Stimulated activated CD4-positive, alpha-beta T cell treated with anti-CD3 and anti-CD28 coated beads, Interleukin-2, amount 100 ng/mL, for 4 hours (primary cell): ENCODE measurements at regions not wholly inside any gene's neighbourhood (a gene's known extent, or its start where the extent isn't known, plus 50 kb on each side); places are given as distances from the start of the nearest gene placed in this dataset.
"Not testable (repeated sequence)": the region's sequence is repeated elsewhere in the genome, so short reads cannot be mapped to it uniquely, and the experiment has no call there.

Experiments used
- DNase-seq: peaks from one replicate; pipeline ENCODE4 v3.0.0-alpha.2; 2020; ENCODE audit warnings: low read depth

GRCh38 chr3:21020043-21020442, 731.0 kb downstream of the ZNF385D start:
- no peak for DNase-seq

- no peak for DNase-seq
Measured at GRCh38 chr3:21017115-21017852, 733.7 kb downstream of the ZNF385D start.

GRCh38 chr3:21013566-21013965, 737.4 kb downstream of the ZNF385D start:
- DNase-seq: no peak

GRCh38 chr3:20999661-21000060, 751.3 kb downstream of the ZNF385D start:
- DNase-seq: no peak

DNA sequence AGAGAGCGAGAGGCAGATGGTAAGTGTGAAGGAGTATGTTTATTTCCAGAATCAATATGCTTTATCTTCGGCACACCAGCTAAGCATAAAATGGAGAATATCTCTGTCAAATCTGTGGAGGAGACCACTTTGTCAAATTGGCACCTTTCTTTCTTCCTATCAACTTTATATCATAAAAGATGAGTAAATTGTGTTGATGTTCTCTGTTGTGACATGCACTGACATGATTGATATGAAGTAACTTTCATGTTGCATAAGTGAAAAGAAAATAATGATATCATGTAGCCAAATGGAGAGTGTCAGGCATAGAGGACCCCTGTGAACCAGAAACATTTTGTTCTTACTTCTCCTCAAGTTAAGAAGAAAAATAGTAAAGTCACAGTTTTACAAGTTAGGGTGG, 753.8 kb downstream of the ZNF385D start:
- no peak for DNase-seq

DNA sequence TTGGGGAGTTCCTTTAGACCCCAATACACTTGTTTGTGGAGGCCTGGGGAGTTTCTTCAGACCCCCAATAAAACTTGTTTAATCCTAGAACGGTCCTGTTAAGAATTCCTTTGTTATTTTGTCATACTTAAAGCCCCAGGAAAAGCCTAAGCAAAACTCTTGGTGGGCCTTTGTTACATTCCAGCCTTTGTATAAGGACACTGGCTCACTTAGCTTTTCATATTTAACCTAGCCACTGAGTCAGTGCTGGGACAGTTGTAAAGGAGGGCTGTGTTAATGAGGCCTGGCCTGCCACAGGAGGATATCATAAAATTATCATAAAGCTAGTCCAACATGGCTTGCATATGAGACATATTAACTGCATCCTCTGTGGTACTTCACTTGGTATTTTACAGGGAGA, 760.1 kb downstream of the ZNF385D start:
- no peak for DNase-seq

GRCh38 chr3:20989653-20990052, 761.4 kb downstream of the ZNF385D start:
- not testable (repeated sequence) for DNase-seq

- DNase-seq: no peak
Measured at GRCh38 chr3:20984594-20985205, 766.3 kb downstream of the ZNF385D start.

DNA sequence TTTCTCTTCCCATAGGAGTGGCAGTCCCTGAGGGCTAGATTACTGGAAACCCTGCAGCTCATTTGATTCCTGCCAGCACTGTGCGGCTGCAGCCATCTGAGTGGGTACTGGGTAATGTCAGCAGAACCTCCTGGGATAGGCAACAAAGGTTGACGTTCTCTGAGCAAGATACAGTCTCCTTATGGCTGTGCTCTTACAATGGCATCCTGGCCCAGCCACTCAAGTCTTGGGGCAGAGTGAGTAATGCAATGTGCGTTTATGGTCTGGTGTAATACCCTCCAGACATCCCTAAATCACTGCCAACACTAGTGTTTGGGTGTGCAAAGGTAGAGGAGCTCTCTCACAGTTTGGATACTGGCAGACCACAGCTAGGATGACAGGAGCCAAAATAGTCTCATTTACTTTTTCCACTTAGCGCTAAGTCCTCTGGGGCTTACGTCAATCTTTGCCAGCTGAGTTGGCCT, 775.8 kb downstream of the ZNF385D start:
- no peak for DNase-seq

DNA sequence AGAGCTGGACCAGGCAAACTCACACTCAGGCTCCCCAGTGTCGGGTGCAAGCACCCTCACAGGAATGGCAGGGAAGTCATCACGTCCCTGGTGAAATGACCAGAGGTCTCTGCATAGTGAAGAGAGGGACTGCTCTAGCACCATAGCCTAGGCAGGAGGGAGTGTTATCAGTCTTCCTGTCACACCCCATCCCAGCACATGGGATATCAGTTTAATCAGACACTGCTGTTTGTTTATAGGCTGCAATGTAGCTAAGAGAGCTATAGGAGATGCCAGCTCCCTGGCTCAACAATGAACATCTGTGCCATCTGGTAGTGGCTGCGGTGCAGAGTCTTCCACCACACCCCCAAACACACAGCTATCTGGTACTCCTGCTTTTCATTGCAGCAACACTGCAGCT, 776.6 kb downstream of the ZNF385D start:
- no peak for DNase-seq

- not testable (repeated sequence) for DNase-seq
Measured at GRCh38 chr3:20970807-20971206, 780.2 kb downstream of the ZNF385D start.

DNA sequence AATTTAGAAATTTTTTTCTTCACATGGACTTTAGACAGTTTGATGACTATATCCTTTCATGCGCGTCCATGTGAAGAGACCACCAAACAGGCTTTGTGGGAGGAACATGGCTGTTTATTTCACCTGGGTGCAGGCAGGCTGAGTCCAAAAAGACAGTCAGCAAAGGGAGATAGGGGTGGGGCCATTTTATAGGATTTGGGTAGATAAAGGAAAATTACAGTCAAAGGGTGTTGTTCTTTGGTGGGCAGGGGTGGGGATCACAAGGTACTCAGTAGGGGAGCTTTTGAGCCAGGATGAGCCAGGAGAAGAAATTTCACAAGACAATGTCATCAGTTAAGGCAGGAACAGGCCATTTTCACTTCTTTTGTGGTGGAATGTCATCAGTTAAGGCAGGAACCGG, 781.5 kb upstream of the SGO1 start:
- DNase-seq: not testable (repeated sequence)

DNA sequence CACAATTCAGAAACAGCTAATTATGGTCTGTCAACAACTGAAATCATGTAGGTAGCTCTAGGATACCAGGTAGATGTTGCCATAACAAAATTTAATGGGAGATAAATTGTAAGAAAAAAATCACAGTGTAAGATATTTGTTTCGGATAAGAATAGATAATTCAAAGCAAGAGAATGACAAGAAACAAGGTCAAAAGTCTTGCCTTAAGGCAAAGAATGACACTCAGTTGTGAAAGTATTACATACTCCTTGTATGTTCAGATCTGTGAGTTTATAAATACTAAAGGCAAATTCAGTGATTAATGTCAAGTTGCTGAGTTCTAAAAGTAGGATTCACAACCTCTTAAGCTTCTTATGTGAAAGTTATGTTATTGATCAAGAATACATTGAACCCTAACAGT, 772.2 kb upstream of the SGO1 start:
- no peak for DNase-seq

DNA sequence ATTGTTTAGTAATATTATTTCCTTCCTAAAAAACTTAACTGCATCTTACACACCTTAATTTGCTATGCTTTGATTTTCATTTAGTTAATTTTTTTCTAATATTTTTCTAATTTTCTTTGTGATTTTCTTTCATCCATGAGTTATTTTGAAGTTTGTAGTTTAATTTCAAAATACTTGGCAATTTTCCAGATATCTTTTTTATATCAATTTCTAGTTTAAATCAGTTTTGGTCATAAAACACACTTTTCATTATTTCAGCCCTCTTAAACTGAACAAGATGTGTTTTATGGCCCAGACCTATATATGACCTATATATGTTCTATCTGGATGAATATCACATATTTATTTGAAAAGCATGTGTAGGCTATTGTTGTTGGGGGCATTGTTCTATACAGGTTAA, 759.9 kb upstream of the SGO1 start:
- DNase-seq: no peak

DNA sequence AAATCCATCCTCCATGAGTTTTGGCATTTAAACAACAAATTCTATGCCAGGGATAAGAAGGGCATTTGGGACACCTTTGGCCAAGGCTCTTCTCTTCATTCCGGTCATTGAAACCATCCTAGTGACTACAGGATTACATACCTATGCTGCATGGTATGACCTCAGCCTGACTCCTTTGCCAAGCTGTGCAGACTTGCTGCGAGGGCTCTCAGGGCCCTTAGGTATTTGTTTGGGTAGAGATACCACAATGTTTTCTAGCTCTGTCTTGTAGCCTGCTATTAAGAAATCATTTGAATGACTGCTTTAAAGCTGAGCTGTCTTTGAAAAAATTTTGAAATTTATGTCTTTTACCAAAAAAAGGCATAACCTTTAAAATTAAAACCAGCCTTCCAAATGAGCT, 749.8 kb upstream of the SGO1 start:
- no peak for DNase-seq

- no peak for DNase-seq
Measured at GRCh38 chr3:20931834-20932233, 745.8 kb upstream of the SGO1 start.

- no peak for DNase-seq
Measured at GRCh38 chr3:20930034-20930433, 744.0 kb upstream of the SGO1 start.

DNA sequence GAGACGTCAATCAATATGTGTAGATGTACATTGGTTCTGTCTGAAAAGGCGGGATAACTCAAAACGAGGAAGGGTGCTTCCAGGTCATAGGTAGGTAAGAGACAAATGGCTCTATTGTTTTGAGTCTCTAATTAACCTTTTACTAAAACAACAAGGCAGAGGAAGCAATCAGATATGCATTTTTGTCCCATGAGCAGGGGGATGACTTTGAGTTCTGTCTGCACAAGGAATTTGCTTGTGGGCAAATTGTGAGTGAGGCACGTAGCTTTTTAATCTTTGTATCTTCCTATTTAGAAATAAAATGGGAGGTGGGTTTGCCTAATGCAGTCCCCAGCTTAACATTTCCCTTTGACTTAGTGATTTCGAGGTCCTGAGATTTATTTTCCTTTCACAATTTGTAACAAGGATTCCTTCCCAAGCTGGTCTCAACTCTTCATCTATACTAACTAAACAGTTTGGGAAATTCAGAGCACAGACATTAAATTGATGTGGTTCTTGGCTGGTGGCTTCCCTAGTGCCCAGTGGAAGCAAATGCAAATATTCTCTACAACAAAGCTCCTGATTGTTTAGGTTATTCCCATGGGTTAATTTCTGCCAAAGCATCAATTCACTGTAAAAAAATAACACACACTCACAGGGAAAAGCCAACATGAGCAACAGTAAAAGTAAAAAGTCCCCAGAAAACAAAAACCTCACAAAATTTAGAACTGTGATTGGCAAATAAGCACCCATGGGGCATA, 738.8 kb upstream of the SGO1 start:
- no peak for DNase-seq

- DNase-seq: not testable (repeated sequence)
Measured at GRCh38 chr3:20921112-20921511, 735.1 kb upstream of the SGO1 start.

DNA sequence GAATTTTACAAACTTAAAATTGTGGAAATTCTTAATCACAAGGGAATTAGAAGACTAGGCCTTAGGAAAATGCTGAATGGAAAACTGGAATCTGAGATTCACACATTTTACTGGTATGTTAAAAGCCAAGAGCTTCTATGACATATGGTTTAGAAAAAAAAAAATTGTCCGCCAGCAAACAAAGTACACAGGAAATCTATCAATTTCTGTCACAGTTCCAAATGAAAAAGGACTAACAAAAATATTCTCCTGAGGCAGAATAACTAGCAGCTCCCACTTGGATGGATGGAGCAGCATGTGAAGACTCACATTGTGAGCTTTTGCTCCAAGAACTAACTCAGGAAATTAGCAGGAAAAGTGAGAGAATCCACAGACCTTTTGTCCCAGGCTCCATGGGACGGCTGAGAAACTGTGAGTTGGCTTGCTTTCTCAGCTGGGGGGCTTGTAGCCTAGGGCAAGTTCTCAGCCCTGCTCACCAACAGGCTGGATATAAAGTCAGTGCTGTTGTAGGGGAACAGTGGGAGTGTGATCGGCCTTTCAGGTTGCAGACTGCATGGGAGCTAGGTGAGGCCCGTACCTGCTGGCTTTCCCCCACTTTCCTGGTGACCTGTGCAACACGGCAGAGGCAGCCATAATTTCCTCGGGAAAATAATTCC, 731.1 kb upstream of the SGO1 start:
- no peak for DNase-seq

GRCh38 chr3:20914310-20914709, 728.3 kb upstream of the SGO1 start:
- DNase-seq: no peak

DNA sequence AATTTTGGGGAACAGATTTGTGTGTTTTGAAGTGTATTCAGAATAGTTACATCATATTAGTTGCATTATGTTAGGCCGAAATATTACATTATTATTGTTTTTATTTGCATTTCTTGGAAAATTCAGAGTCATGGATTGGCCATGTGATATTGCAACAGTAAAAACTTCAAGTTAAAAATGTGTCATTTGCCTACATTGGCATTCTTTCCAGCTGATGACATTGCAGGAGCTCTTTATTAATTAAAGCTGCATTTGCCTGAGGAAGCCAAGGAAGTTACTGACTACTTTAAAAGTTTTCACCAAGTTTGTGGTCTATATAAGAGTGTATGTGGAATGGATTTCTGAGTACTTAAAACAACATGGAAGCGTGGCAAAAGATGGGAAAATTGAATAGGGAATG, 726.4 kb upstream of the SGO1 start:
- no peak for DNase-seq

DNA sequence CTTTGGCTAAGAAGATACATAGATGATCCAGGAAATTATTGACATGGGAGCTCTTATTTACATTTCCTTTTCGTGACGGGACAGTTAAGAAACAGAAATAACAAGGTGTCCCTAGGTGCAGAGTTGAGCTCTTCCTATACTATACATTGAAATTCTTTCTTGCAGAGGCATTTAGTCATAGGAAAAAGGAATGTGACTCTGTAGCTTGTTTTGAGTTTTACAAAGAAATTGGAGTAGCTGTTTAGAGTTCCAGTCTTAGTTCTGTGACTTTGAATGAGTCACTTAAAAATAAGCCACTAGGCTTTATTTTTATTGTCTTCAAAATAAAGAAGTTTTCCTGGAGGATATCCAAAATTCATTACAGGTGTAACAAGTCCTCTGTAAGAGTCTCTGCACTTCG, 723.5 kb upstream of the SGO1 start:
- no peak for DNase-seq
